ENCODE measurements at regions not wholly inside any gene's neighbourhood (a gene's known extent, or its start where the extent isn't known, plus 50 kb on each side); places are given as distances from the start of the nearest gene placed in this dataset.

DNA sequence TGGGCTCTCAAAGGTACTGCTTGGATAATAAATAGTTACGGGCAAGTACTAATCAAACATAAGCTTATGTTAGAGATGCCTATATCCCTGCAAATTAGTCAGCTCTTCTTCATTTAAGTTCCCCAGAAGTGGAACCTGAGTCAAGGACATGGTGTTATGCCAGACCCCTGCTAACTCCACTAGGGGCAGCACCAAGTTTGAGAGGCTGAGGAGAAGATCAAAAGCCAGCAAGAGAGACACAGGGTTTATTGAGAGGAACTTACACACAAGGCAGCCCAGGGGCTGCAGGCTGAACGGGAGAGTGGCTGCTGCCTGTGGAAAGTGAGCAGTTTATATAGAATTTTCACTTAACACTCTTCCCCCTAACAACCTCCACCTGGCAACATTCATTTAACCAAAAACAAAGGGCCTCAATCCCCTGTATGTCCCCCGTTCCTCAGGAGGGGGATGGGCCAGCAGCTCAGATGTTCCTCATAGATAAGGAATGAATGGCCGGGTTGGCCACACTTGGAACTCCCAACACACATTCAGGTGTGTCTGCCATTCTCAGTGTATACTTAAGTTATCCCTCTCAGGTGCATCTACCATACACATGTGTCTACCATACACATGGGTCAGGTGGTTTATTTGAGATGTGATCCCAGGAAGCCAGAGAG lies 62.6 kb upstream of the GHITM start:
- DNase-seq = no peak

DNA sequence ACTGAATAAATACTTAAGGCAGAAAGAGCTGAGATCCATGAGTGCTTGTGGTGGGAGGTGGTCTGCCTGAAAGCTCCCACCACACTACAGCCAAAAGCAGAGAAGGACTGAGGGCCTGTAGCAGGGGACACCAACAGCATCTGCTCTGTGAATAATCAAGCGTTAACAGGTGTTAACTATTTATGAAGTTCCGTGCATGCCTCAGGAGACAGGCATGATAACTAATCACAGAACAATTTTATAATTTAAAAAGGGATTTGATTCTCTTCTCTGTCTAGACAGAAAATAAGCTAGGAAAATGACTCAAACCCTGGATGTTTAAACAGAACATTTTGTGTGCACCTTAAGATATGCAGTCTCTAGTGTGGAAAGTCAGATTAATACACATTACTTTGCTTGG lies 61.5 kb upstream of the GHITM start:
- DNase-seq = no peak

DNA sequence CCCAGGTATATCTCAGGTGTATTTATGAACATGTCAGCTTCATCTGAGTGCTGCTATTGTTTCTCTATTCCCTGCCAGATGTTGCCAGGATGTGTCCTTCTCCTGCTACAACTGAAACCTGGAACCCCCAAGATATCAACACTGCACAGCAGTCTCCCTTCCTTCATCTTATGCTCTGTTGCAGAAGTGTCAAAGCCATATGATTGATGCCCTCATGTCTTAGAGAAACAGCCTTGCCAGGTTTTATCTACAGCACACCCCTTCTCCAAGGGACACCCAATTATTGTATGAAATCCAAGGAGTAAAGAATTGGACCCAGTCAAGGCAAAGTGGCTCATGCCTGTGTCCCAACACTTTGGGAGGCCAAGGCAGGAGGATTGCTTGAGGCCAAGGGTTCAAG lies 60.5 kb upstream of the GHITM start:
- no peak for DNase-seq

DNA sequence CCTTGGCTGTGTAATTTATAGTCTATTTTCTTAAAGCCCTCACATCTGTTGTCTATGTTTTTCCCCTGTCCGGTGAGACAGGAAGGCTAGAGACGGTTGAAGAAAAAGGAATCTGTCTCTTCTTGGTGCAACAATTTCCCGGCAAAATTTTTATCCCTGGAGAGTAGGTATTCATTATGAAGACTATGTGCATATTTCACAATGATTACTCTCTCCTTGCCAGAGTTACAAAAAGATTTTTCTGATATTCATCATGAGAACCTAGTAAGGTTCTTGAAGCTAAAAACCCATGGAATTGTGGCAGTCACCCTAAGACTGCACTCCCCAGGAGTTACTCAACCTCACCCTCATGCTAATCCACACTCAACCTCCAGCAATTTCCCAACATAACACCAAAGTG lies 55.0 kb upstream of the GHITM start:
- no peak for DNase-seq

DNA sequence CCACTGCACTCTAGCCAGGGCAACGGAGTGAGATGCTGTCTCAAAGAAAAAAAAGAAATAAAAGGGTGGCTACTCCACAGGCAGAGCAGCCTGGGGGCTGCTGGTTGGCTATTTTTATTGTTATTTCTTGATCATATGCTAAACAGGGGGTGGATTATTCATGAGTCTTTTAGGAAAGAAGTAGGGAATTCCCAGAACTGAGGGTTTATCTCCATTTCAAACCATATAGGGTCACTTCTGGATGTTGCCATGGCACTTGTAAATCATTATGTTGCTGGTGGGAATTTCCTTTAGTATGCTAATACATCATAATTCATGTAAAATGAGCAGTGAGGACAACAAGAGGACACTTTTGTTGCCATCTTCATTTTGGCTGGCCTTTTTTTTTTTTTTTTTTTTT lies 52.1 kb upstream of the GHITM start:
- DNase-seq = no peak

DNA sequence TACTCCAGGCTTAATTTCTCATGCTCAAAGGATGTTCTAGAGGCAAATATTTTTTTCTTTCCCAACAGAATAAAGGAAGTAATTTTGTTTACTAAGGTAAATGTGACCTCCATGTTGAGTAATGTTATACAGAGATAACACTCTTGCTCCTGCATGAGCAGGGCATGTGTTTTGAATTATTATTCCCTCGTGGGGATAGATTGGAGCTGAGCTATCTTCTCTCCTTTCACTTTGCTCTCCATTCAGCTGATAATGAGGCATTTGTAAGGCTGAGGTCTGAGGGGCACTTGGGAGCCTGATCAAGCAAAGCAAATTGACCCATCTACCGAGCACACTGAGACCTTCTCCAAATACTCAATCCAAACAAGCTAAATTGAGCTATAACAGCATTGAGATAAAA lies 50.7 kb upstream of the GHITM start:
- DNase-seq = no peak

DNA sequence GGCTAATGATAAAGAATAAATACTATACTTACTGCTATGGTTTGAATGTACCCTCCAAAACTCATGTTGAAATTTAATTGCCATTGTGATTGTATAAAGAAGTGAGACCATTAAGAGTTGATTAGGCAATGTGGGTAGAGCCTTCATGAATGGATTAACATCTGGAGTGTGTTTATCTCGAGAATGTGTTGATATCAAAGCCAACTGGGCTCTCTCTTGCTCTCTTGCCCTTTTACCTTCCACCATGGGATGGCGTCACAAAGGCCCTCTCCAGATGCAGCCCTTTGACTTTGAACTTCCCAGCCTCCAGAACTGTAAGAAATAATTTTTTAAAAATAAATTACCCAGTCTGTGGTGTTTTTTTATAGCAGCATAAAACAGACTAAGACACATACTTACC lies 50.1 kb upstream of the GHITM start:
- no peak for DNase-seq

All from NCI-H1048 (cell line).